DOHH2 (cell line): ENCODE measurements at regions not wholly inside any gene's neighbourhood (a gene's known extent, or its start where the extent isn't known, plus 50 kb on each side); places are given as distances from the start of the nearest gene placed in this dataset.

Source experiments
- CTCF ChIP-seq: fragments of 200-600 bp; sonication (generic); IDR thresholded peaks from one replicate; pipeline ENCODE4 v1.5.1; 2014; ENCODE audit warnings: antibody characterized with exemption, mild to moderate bottlenecking, low read depth, low read length; ENCODE audit not compliant: poor library complexity, severe bottlenecking
- EZH2phosphoT487 ChIP-seq: fragments of 200-600 bp; sonication (generic); IDR thresholded peaks from 2 replicates; pipeline ENCODE4 v1.6.1; 2017; ENCODE audit warnings: borderline replicate concordance, mild to moderate bottlenecking, antibody characterized with exemption, low read length, moderate library complexity, mixed read lengths

- TF ChIP-seq CTCF (no peak), EZH2phosphoT487 (no peak)
Measured at GRCh38 chr6:150800674-150801314, 64.7 kb upstream of the MTHFD1L start.
